ENCODE measurements at regions not wholly inside any gene's neighbourhood (a gene's known extent, or its start where the extent isn't known, plus 50 kb on each side); places are given as distances from the start of the nearest gene placed in this dataset.

GRCh38 chr4:30262379-30262778 lies 457.8 kb upstream of the PCDH7 start:
- TF ChIP-seq CTCF (IDR thresholded peaks at IDR 0.05) (no peak), EP300 (IDR thresholded peaks at IDR 0.05) (no peak), POLR2A (IDR thresholded peaks at IDR 0.05) (no peak), POLR2AphosphoS5 (IDR thresholded peaks at IDR 0.05) (no peak)
